MCF 10A (cell line): ENCODE measurements at regions not wholly inside any gene's neighbourhood (a gene's known extent, or its start where the extent isn't known, plus 50 kb on each side); places are given as distances from the start of the nearest gene placed in this dataset.
"Not testable (repeated sequence)": the region's sequence is repeated elsewhere in the genome, so short reads cannot be mapped to it uniquely, and the experiment has no call there.

Source experiments
- BruUV-seq: library from RNA; stranded (reverse); fragments of 400-500 nt; replicated peaks from 2 replicates; lab custom pipeline; 2021; lab: Mats Ljungman, UMichigan
- CTCF ChIA-PET: fragments of 300-600 bp; sonication (Branson Sonifier 250); formaldehyde crosslinking; extraction: SDS; loops from one replicate; lab custom pipeline; 2021; ENCODE audit warnings: antibody characterized with exemption, inconsistent platforms; lab: Yijun Ruan, JAX
- POLR2A ChIA-PET: fragments of 300-600, 350-650 bp; sonication (Branson Sonifier 250); formaldehyde crosslinking; extraction: SDS; loops from one replicate; lab custom pipeline; 2020; ENCODE audit warnings: antibody characterized with exemption, inconsistent platforms; lab: Yijun Ruan, JAX
- DNase-seq: peaks from one replicate; pipeline ENCODE4 v3.0.0-alpha.2; 2018; ENCODE audit not compliant: unreplicated experiment
- H3K27ac Mint-ChIP-seq: one replicate; pipeline ENCODE4 v1.8.0; 2022; ENCODE audit warnings: mild to moderate bottlenecking, low read depth, mixed read lengths; ENCODE audit not compliant: unreplicated experiment
- H3K27me3 Mint-ChIP-seq: one replicate; pipeline ENCODE4 v1.8.0; 2022; ENCODE audit warnings: mixed read lengths; ENCODE audit not compliant: insufficient read depth, unreplicated experiment
- H3K36me3 Mint-ChIP-seq: one replicate; pipeline ENCODE4 v1.8.0; 2022; ENCODE audit warnings: mild to moderate bottlenecking, moderate library complexity, mixed read lengths; ENCODE audit not compliant: insufficient read depth, unreplicated experiment
- H3K4me1 Mint-ChIP-seq: one replicate; pipeline ENCODE4 v1.8.0; 2022; ENCODE audit warnings: mixed read lengths; ENCODE audit not compliant: insufficient read depth, unreplicated experiment
- H3K4me3 Mint-ChIP-seq: one replicate; pipeline ENCODE4 v1.8.0; 2022; ENCODE audit warnings: mild to moderate bottlenecking, moderate library complexity, mixed read lengths; ENCODE audit not compliant: unreplicated experiment
- H3K9me3 Mint-ChIP-seq: one replicate; pipeline ENCODE4 v1.8.0; 2022; ENCODE audit warnings: mixed read lengths; ENCODE audit not compliant: unreplicated experiment
- CTCF ChIP-seq: fragments of 200-600 bp; IDR thresholded peaks from one replicate; pipeline ENCODE4 v1.8.0; 2022; ENCODE audit warnings: antibody characterized with exemption, mild to moderate bottlenecking; ENCODE audit not compliant: unreplicated experiment
- intact Hi-C: fragments of 100-400 bp; cut with micrococcal nuclease; formaldehyde crosslinking; loops from 2 replicates; pipeline ENCODE4 v1.14.1; 2022

DNA sequence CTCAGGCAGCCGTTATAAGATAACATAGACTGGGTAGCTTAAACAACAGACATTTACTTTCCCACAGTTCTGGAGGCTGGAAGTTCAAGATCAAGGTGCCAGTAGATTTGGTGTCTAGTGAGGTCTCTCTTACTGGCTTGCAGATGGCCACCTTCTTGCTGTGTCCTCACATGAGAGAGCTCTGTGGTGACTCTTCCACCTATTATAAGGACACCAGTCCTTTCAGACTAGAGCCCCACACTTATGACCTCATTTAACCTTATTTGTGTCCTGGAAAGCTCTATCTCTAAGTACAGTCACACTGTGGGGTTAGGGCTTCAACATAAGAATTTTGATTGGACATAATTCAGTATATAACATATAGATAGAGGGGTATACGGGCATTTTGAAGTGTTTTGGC lies 245.0 kb downstream of the UTRN start:
- no TSS peak for BruUV-seq
- no peaks in the 10 kb centered on the region for H3K4me1 Mint-ChIP-seq
- TF ChIP-seq CTCF, result no peak
- H3K27ac Mint-ChIP-seq, result peak overlapping the region; percentile 8
- no peak overlapping the region for H3K4me3 Mint-ChIP-seq
- H3K36me3 Mint-ChIP-seq, result peaks cover 45% of the 10 kb centered on the region
- H3K27me3 Mint-ChIP-seq, result no peaks in the 10 kb centered on the region
- CTCF ChIA-PET, result no interaction called here
- POLR2A ChIA-PET, result interaction anchor here (1.9 kb wide), 1 partner anchor 9 kb away, joined by 5 read pairs; no protein-coding TSS in a partner anchor
- H3K9me3 Mint-ChIP-seq, result no peaks in the 10 kb centered on the region
- no peak for DNase-seq
- intact Hi-C loops, result no loop called here

GRCh38 chr6:144532238-144532637 lies 247.1 kb downstream of the UTRN start:
- H3K27me3 Mint-ChIP-seq, H3K9me3 Mint-ChIP-seq, POLR2A ChIA-PET, intact Hi-C loops, CTCF ChIA-PET, DNase-seq, H3K4me3 Mint-ChIP-seq, H3K27ac Mint-ChIP-seq, H3K4me1 Mint-ChIP-seq, BruUV-seq: not testable (repeated sequence)
- H3K36me3 Mint-ChIP-seq, result peaks cover 44% of the 10 kb centered on the region

GRCh38 chr6:144534180-144534579 lies 249.0 kb downstream of the UTRN start:
- H3K27me3 Mint-ChIP-seq, result no peaks in the 10 kb centered on the region
- DNase-seq, result no peak
- BruUV-seq, result no TSS peak
- H3K27ac Mint-ChIP-seq, result no peak overlapping the region
- H3K9me3 Mint-ChIP-seq, result no peaks in the 10 kb centered on the region
- H3K4me1 Mint-ChIP-seq, result no peaks in the 10 kb centered on the region
- peaks cover 41% of the 10 kb centered on the region for H3K36me3 Mint-ChIP-seq
- no peak overlapping the region for H3K4me3 Mint-ChIP-seq
- ChIA-PET POLR2A (no interaction called here), CTCF (interaction anchor here (0.6 to 0.7 kb wide), 2 partner anchors 15 to 494 kb away, joined by 3 to 4 read pairs; no protein-coding TSS in a partner anchor)
- no peak for TF ChIP-seq CTCF
- intact Hi-C loops, result no loop called here

GRCh38 chr6:144535630-144536029 lies 250.5 kb downstream of the UTRN start:
- intact Hi-C loops, result no loop called here
- Mint-ChIP-seq H3K36me3 (peaks cover 48% of the 10 kb centered on the region), H3K27ac (no peak overlapping the region), H3K4me1 (no peaks in the 10 kb centered on the region), H3K4me3 (no peak overlapping the region), H3K27me3 (no peaks in the 10 kb centered on the region), H3K9me3 (no peaks in the 10 kb centered on the region)
- TF ChIP-seq CTCF, result no peak
- ChIA-PET CTCF (no interaction called here), POLR2A (no interaction called here)
- no peak for DNase-seq
- BruUV-seq, result no TSS peak

- Mint-ChIP-seq H3K27me3 (no peaks in the 10 kb centered on the region), H3K4me3 (no peak overlapping the region), H3K27ac (no peak overlapping the region), H3K9me3 (no peaks in the 10 kb centered on the region), H3K4me1 (no peaks in the 10 kb centered on the region), H3K36me3 (peaks cover 49% of the 10 kb centered on the region)
- ChIA-PET CTCF (no interaction called here), POLR2A (no interaction called here)
- DNase-seq, result no peak
- TF ChIP-seq CTCF, result no peak
- intact Hi-C loops, result no loop called here
- no TSS peak for BruUV-seq
Measured at GRCh38 chr6:144536079-144536478, 250.9 kb downstream of the UTRN start.
